ENCODE measurements at regions not wholly inside any gene's neighbourhood (a gene's known extent, or its start where the extent isn't known, plus 50 kb on each side); places are given as distances from the start of the nearest gene placed in this dataset.

DNA sequence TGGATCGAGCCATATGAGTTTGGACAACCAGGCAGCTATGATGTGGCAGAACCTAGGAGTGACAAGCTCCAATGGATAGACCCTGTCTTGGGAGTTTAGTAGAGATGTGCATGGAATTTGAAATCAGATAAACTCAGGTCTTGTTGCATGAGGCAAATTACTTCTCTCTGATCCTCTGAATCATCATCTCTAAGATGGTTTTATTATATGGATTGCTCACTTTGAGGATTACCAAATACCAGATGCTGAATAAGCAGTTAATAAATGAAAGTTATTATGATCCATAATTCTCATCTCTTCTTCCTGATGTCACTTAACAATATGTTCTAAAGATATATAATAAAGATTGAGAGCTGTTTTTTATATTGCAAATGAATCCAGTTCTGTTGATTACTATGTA, 622.2 kb downstream of the NTRK3 start:
- TF ChIP-seq FOXM1 (IDR thresholded peaks at IDR 0.05; ENCODE audit: borderline replicate concordance) (no peak), SP1 (IDR thresholded peaks at IDR 0.05) (no peak)
- TF ChIP-seq, protein P1, sequence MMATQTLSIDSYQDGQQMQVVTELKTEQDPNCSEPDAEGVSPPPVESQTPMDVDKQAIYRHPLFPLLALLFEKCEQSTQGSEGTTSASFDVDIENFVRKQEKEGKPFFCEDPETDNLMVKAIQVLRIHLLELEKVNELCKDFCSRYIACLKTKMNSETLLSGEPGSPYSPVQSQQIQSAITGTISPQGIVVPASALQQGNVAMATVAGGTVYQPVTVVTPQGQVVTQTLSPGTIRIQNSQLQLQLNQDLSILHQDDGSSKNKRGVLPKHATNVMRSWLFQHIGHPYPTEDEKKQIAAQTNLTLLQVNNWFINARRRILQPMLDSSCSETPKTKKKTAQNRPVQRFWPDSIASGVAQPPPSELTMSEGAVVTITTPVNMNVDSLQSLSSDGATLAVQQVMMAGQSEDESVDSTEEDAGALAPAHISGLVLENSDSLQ (IDR thresholded peaks at IDR 0.05) = no peak
